D721Med (cell line): ENCODE measurements at regions not wholly inside any gene's neighbourhood (a gene's known extent, or its start where the extent isn't known, plus 50 kb on each side); places are given as distances from the start of the nearest gene placed in this dataset.
A peak's percentile ranks its signal among the peaks of the same experiment; 100 is the strongest.

ENCODE experiments used
- DNase-seq: peaks from one replicate; pipeline ENCODE4 v3.0.0; 2011; ENCODE audit warnings: low spot score; ENCODE audit not compliant: insufficient read length
- FAIRE-seq: peaks from 2 replicates; lab custom pipeline; 2011; peaks lifted over from hg19 to GRCh38; lab: Jason Lieb, UNC
- TF ChIP-seq, protein P1 (sequence below): IDR thresholded peaks from 2 replicates; pipeline ENCODE4 v1.5.1; 2012; ENCODE audit warnings: mild to moderate bottlenecking, control low read depth; ENCODE audit not compliant: insufficient read depth; ENCODE audit errors: missing control alignments

DNA sequence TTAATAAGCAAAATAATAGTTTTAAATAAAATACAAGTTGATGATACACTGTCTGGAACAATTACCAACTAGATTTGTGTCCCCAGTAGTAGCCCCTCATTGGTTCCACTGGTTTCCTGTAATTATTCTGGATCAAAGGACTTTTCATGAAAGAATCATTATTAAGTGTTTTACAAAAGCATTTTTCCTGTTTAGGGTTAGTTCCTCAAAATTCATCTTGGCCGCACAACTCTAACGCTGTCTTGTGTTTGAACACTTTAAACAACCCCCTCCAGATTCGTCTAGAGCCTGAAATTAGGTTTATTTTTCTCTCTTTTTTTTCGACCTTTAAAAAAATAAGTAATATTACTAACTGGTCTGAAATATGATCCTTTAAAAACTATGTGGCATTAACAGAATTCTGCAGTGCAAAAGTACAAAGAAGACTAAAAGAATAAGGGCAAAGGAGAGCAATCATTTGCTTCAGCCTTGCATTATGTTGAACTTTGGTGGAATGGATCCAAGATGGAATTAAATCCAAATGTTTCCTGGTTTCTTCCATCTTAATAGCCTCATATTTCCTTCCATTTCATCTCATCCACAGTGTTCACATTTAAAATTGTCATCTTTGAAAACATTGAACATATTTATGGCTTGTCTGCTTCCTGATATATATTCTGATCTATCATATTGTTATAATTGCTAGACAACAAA, 678.4 kb downstream of the IRS1 start:
- FAIRE-seq (no peak), DNase-seq (no peak)
- TF ChIP-seq, protein P1, sequence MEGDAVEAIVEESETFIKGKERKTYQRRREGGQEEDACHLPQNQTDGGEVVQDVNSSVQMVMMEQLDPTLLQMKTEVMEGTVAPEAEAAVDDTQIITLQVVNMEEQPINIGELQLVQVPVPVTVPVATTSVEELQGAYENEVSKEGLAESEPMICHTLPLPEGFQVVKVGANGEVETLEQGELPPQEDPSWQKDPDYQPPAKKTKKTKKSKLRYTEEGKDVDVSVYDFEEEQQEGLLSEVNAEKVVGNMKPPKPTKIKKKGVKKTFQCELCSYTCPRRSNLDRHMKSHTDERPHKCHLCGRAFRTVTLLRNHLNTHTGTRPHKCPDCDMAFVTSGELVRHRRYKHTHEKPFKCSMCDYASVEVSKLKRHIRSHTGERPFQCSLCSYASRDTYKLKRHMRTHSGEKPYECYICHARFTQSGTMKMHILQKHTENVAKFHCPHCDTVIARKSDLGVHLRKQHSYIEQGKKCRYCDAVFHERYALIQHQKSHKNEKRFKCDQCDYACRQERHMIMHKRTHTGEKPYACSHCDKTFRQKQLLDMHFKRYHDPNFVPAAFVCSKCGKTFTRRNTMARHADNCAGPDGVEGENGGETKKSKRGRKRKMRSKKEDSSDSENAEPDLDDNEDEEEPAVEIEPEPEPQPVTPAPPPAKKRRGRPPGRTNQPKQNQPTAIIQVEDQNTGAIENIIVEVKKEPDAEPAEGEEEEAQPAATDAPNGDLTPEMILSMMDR, result no peak

DNA sequence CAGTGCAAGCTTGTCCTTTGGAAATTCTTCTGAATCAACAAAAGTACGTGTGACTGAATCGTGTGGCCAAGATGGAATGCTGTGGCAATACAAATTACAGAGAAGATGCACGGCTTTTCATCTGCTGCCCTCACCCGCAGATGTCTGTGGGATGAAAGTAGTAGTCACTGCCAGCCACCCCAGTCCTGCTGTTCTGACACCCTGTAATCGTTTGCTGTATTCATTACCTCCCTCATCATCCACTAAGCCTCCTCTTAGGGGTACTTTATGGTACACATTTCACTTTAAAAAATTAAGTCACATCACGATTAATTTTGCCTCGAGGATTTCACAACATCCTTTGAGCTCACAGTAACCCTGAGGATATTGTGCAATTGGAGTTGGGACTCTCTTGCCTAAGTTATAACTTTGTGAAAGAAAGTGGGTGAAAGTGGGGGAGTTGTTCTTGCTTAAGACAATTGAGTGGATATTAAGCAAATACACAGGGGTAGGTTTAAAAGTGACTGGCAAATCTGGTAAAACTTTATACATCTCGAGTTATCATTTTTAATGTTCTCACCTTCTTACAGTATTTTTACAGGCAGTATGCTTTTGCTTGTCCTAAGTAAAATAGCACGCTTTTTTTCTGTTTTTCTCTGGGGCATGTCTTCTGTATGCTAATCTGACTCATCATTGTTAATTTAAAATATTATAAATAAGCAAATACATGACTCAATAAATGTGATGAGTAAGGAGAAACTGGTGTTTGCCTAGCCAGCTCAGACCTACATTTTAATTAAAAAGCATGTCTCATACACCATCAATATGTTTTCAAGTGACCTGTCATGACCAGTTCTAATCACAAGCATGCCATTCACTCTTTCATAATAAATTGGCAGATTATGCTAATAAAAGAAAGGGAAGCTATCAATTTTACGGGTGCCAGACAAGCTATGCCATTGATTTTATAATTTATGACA, 680.9 kb downstream of the IRS1 start:
- DNase-seq (no peak), FAIRE-seq (no peak)
- TF ChIP-seq, protein P1, result no peak

DNA sequence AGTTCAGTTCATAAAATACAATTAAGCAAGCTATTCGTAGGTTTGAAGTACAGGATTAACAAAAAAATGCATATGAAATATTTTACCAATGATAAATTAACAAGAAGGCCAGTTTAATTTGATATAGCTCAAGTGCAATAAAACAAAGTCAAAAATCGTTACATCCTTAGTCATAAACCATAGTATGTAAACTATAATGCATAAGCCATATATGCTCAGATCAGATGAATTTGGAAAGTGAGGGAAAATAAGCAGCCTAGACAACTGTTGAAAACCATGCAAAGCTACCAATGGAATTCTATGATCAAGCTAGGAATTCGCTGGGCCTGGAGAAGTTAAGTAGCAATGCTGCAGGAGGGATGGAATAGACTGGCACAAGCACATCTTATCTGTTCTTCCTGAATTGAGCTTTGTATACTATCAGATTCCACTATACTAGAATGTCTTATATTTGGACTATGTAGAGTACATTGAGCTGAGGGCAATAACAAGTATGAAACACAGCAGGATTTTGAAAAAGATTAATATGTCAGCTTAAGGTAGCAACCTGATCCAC, 682.0 kb downstream of the IRS1 start:
- peak; percentile 51 for FAIRE-seq
- no peak for DNase-seq
- TF ChIP-seq, protein P1, result no peak

DNA sequence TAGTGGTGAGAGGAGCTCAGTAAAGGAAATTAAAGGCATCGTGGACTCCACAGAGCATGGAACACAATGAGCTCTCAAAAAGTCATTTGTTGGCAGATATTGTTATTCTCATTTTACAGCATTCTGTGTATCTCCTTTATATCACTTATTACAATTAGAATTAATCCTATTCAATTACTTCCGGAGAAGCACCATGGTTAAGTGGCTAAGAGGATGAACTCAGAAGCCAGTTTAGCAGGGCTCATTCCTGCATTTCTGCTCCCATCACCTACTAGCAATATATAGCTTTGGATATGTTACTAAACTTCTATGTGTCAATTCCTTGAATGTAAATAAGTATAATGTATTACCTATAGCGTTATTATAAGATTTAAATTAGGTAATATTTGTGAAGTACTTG, 683.3 kb downstream of the IRS1 start:
- FAIRE-seq (no peak), DNase-seq (no peak)
- TF ChIP-seq, protein P1, result no peak

DNA sequence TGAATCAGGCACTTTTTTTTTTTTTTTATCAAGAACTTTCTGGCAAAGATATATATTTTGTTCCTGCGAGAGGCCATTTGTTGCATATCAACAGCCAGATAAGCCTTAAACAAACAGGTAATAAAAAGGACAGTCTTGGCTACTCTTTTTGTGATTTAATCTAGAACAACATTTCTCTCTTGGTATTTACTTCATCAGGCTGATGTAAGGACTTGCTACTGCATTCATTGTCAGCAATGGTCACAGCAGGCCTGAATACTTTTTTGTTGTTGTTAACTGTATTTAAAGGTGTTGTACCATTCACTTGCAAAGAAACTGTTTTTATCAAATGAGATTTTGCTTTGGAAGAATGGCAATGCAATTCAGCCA, 683.8 kb downstream of the IRS1 start:
- TF ChIP-seq, protein P1, result no peak
- DNase-seq (no peak), FAIRE-seq (no peak)

DNA sequence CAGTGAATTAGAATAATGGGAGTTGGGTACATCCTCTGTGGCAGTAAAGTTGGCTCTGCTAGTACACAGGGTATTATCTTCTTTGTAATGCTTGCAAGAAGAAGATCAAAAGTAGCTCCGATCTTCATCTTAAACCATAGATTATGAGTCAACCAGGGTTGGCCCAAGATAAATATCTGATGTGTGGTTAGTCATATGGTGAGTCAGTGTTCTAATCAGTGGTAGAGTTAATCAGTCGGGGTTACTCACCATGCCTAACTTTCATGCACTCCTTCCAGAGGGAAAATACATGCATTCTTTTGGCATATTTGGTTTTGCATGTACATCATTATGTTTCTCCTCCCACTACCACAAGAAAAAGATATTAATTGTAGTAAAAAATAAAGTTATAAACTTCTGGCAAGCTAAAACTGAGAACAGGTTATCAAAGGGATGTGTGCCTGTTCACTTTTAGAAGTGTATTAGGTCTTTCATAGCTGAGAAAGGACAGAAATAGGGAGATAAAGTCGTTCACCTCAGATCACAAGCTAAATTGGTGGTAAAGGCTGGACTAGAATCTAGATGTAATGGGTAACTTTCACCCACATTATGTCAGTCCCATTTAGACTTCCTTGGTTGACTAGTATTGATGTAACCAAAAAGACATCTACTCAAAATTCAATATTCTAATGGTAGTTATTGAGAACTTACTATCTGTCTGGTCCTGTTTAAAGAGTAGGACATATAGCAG, 684.4 kb downstream of the IRS1 start:
- FAIRE-seq (no peak), DNase-seq (no peak)
- TF ChIP-seq, protein P1, result no peak
